ENCODE measurements at regions not wholly inside any gene's neighbourhood (a gene's known extent, or its start where the extent isn't known, plus 50 kb on each side); places are given as distances from the start of the nearest gene placed in this dataset.

- TF ChIP-seq CTCF (conservative IDR thresholded peaks at IDR 0.05; ENCODE audit: low read depth, low read length): peak; percentile 63
- no peak for TF ChIP-seq BHLHE40 (IDR thresholded peaks at IDR 0.05; ENCODE audit: low read depth, low read length)
- TF ChIP-seq POLR2A (IDR thresholded peaks at IDR 0.05; ENCODE audit: low read depth, low read length): no peak
- no peak for TF ChIP-seq MAFK (IDR thresholded peaks at IDR 0.05; ENCODE audit: low read depth, low read length)
- TF ChIP-seq ELK1 (IDR thresholded peaks at IDR 0.05; ENCODE audit: borderline replicate concordance, low read depth, low read length): no peak
- peak; percentile 53 for TF ChIP-seq RAD21 (IDR thresholded peaks at IDR 0.05; ENCODE audit: low read length)
- TF ChIP-seq USF2 (IDR thresholded peaks at IDR 0.05; ENCODE audit: low read depth, low read length): no peak
- TF ChIP-seq RFX5 (IDR thresholded peaks at IDR 0.05; ENCODE audit: low read depth, low read length): no peak
- no peak for TF ChIP-seq NFE2L2 (IDR thresholded peaks at IDR 0.05; ENCODE audit: low read depth, low read length)
These were observed 85.4 kb upstream of the OLIG2 start for GRCh38 chr21:32940079-32941014.

Measured in IMR-90 (cell line).